Stimulated activated CD4-positive, alpha-beta T cell treated with anti-CD3 and anti-CD28 coated beads, TNF-alpha, amount 100 ng/mL, for 48 hours (primary cell): ENCODE measurements at regions not wholly inside any gene's neighbourhood (a gene's known extent, or its start where the extent isn't known, plus 50 kb on each side); places are given as distances from the start of the nearest gene placed in this dataset.

Experiments
- DNase-seq, 3 donors: peaks; one replicate each; pipeline ENCODE4 v3.0.0-alpha.2; 2020; ENCODE audit warnings: low read depth in 3 of 3

DNA sequence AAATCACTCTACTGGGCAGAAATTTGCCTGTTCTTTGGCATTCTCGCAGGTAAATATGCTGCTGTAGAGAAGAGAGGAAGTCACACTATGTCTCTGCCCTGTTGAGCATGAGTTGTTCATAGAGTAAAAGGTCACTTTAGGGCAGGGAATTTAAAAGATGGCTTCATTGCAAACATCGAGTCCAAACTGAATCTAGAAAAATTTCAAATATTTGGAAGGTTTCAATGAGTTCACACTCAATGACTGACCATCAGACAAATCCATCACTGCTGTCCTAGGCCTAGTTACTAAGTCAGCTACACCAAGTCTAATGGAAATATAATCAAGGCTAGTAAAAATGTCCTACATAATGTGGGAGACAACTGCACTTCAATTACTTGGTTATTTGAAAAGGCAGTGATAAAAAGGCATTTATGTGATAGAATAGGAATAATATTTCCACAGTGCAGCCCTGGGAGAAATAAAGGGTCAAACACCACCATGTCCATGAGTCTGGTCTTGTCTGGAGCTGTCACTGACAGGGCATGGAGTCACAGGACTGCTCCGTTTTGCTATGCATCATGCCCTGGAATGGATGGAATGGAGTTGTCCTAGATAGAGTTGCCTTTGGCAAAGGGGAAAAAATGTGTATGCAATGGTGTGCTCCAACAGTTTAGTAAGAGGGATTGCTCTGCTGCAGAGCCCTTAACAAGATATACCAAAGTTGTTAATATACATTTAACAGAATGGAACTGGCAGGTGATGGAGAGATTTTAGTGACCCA lies 218.5 kb upstream of the DAPK1 start:
- DNase-seq = no peak

DNA sequence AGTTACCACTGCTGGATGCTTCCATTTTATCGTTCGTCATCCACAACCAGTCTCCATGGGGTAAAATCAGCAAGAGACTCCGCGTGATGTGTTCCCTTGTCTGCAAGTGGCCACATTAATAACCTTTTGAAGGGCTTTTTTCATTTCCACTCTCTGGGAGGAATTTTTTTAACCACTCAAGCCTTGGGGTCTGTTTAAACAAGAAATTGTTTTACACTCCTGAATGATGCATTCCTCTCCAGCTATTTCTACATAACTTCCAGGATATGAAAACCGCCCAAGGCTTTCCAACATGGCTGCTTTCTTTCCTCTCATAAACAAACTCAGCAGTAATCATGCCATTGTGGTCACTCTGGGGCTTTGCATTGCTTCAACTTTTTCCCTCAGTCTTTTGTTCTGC lies 217.2 kb upstream of the DAPK1 start:
- no peak for DNase-seq

DNA sequence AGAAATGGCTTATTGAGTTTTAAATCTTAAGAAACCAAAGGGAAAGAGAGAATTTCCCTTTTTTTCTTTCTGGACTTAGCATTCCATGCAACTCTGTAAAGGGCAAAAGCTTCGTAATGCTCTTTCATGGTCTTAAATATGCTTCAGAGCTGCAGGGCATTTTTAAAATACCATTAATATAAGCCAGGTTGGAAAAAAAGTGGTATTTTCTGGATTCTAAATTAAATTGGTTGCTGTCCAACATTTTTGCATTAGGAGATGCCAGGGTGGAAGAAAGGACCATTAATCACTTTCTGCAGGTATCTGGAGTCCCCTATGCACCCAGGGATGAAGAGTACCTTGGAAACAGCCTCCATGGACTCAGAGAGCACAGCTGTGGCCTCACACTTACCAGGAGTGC lies 215.1 kb upstream of the DAPK1 start:
- DNase-seq = no peak

DNA sequence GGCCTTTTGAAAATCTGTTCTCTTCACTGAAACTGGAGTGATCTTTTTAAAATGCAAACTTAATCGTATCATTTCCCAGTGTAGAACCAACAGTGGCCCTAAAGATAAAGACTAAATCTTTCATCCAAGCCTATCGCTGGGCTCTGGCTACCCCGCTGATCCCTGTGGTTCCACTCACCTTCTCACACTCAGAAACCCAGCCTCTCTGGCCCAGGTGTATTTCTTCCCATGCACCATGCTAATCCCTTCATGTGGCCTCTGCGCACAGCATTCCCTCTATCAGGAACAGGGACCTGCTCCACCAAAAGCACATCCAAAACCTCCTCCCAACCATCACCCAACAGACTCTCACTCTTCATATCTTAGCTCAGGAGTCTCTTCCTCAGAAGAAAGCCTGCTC lies 214.1 kb upstream of the DAPK1 start:
- DNase-seq = no peak

DNA sequence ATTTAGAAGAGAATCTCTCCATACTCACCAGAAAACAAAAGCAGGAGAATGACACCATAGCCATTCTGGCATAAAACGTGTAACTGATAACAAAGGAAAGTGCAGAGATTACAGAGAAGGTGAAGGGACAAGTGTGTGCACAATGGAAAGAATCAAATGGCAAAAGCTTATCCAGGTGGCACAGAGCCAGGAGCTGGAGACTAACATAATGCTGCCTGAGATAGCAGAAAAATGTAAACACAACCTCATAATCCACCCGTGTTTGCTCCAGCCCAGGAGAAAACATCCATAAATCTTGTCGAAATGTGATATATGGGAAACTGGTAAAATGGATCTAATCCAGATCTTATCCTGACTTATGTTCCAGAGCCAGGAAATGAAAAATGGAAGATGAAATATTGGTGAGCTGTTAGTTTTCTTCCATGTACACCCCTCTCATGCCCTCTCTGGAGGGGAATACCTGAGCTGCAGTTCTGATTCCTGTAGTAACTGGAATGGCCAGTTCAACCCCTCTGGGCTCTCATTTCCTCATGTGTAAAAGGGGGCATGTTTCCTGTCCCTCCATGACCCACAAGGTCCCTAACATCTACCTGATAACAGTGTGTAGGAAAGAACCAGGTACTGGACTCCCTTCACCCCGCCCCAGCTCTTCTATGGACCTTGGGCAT lies 212.3 kb upstream of the DAPK1 start:
- DNase-seq = no peak

DNA sequence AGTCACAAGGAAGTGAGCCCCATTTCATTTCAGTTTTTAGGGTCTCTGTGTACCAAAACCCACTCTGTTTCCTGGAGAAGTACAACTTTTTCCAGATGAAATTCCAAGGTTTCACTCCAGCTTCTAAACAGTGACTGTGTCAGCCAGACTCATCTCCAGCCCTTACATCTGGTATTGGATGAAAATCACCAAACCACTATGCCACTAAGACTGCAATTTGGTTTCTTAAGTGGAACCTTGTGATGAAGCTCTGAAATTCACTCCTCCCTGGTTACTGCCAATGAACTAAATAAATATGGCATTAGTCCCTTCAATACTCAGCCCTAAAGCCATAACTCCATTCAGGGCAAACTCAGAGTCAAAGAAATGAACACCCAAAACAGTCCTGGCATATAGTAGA lies 211.2 kb upstream of the DAPK1 start:
- no peak for DNase-seq

DNA sequence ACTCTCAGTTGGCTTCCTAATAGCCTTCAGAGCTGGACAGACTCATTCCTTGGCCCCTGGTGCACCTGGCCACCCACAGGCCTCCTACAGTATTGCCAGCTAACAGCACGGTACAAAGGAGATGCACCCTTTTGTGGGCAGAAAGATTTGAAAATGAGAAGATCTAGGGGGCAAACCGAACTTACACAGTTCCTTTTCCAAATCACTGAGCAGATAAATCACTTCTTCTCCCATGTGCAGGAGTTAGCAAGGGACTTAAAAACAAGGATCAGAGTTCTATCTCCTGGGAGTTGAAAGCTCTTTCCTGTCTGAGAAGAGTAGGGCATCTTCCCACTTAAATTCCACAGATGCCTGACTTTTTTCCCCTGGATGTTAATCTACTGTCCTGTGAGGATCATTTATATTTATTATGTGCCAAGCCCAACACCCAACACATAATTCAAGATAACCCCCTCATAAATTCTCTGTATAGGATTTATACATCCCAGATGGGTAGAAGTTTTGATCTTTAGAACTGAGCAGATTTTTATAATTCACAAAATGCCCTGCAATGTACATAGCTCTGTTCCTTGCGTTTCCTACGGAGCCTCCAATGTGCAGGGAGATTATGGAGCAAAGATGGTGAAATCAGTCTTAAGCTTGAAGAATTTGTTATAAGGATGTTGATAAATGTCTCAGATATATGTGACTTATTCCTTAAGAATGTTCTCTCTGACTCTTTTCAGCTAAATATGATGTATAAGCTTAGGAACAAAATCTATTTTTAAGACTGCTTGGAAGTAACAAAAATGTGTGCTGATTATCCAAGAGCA lies 207.2 kb upstream of the DAPK1 start:
- DNase-seq = no peak

DNA sequence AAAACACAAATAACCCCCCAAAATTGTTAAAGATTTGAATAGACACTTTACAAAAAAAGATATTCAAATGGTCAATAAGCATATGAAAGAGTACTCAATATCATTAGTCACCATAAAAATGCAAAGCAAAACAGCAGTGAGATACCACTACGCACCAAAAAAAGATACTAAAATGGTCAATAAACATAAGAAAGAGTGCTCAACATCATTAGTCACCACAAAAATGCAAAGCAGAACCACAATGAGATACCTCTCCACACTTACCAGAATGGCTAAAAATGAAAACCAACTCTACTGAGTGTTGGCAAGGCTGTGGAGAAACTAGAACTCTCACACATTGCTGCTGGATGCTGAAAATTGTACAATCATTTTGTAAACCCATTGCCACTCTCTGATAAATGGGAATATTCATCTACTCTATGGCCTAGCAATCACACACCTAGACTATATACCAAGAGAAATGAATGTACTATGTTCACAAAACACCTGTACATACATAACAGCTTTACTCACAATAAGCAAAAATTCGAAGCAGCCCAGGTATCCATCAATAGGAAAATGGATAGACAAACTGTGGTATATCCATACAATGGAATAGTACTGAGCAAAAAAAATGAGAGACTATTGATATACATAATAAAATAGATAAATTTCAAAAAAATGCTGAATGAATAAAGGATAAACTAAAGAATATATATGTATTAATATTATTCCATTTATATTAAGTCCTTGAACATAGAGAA lies 205.0 kb upstream of the DAPK1 start:
- no peak for DNase-seq

DNA sequence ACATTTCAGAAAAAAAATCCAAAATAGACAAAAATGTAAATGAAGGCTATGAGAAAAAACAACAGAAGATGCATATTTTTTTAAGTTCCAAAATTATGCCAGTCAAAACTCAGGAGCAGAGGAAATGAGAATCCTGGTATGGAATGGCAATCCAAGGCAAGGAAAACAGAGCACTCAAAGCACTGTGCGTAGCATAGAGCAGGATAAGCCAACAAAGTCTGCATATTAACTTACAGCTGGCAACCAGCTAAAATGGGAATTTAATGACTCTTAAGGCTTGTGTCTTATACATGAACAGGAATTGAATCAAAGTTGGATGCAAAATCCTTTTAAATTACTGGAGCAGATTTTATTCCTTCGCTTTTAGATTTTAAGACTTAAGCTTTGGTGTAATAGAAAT lies 203.5 kb upstream of the DAPK1 start:
- no peak for DNase-seq

DNA sequence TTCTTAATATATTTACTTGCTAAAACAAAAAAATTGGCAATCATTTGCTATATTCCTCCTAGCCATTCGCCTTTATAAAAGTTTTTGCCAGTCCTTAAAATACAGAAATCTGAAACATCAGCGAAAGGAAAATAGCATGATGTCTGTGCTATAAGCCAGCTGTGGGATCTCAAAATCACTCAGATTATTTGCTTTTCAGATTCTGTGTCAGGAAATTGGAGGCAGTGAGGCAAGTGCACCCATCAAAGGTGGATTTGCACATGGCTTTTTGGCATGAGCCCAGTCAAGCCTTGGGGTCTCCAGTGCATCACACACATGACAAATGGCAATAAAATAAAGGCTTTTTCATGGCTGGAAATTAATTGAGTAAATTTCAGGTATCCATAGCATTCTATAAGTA lies 196.8 kb upstream of the DAPK1 start:
- no peak for DNase-seq

DNA sequence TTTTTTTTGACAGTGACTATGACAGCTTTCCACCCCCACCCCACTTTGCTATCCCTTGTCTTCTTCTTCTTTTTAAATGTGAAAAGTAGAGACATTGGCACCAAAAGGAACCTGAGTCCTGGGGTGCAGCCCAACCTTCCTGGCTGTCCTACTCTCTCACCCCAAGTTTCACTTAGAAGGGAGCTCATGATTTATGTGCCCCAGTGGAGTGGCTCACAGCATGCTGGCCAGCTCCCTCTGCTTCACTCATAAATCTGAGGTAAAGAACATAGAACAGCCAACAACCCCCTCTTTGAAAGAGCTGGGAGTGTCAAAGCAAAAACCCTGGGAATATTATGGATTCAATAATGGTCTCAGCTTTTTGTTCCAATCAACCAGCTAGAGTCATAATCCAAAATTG lies 196.3 kb upstream of the DAPK1 start:
- no peak for DNase-seq

DNA sequence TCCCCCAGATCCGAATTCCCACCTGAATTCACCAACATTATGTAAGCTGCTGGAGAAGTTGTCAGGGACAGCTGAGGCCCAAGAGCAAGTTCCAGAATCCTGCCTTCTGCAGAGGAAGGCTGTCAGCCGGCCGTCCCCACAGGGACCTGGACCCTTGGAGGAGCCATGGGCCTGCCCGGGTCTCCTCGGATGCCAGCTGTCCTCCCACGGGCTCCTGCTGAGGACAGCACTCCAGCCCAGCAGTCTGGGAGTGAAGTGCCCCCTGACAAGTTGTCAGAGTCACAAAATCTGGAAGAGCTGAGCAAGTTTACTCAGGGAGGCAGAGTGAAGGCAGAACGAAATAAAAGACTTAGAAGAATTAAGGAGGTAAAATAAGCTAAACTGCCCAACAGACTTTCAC lies 192.5 kb upstream of the DAPK1 start:
- no peak for DNase-seq

DNA sequence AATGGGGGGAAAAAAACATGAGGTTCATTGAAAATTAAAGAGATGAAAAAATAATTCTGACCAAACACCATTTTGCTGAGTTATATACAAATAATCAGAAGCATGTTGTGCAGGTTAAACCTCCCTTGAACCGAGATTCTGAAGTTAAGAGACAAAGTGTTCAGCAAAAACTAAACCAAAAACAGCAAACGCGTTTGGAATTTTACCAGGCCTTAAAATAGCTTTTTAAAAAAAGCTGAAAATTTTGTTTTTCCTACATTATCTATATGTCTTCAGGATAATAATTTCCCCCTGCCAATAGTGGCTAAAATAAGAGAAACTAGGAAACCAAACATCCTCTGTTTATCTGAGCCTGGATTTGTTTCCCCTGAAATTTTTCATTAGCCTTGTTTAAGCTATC lies 191.7 kb upstream of the DAPK1 start:
- DNase-seq = no peak

DNA sequence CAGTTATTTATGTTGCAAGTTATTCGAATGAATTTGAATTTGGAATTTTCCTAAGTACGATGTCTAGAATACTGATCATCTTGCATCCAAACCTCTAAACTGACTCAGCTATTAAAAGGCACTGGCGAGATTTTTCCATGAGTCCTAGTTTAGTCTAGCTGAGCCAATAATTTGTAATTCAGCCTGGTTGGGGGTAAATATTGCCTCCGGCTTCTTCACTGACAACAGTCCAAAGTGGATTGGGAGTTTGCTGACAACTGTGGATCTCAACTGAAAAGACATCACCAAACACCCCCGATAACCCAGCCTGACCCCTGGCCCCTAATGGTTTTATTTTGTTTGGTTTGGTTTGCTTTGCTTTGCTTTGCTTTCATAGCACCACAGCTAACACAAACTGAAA lies 189.8 kb upstream of the DAPK1 start:
- no peak for DNase-seq

DNA sequence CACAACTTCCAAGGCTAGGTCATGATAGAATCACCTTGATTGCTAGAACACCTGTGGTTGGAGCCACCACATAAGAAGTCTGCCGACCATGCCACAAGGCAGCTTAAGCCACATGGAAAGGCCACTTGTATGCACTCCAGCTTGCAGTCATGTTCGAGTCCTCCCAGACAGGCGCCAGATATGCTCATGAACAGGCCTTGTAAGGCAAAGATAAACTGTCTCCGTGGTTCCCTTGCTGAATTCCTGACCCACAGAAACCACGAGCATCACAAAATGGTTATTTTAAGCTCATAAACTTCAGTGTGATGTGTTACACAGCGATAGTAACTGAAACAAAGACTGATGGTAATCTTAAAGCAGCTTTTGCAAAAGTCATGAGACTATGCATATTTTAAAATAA lies 188.4 kb upstream of the DAPK1 start:
- DNase-seq = no peak

DNA sequence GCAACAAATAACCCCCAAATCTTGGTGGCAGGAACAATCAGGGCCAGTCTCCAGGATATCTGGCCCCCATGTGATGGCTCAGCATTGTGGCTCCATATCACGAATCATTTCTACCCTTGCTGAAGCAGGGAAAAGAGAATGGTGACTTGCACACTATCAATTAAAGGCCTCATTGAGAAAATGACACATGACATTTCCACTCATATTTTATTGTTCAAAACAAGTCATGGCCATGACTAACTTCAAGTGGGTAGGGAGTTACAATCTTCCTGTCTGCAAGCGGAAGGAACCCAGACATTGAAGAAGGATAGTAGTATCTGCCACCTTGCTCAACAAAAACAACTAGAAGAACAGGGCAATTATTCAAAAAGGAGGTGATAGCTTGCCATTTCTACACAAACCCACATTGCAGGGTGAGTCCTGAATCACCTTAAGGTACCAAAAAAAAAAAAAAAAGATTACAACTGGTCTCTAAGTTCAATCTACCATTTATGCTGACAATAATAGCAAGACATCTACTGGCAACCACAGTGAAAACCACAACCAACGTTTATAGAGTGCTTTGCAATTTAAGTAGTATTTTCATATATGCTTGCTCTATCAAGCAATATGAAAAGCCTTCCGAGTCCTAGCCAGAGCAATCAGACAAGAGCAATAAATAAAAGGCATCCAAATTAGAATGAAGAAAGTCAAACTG lies 186.7 kb upstream of the DAPK1 start:
- DNase-seq = no peak

DNA sequence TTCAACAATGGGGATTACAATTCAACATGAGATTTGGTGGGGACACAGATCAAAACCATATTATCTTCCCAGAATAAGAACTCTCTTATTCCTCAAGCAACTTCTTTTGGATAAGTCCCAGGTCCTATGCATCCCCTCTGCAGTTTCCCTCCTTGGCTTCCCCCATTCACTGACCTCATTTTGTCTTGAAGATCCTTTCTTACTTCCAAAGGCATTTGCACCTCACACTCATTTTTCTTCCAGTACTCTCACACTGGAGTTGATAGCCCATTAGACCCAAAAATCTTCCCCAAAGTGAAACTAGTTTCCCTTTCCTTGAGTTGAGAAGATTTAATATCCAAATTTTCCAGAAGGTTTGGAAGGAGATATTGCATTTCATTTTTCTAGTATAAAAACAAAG lies 178.0 kb upstream of the DAPK1 start:
- no peak for DNase-seq

DNA sequence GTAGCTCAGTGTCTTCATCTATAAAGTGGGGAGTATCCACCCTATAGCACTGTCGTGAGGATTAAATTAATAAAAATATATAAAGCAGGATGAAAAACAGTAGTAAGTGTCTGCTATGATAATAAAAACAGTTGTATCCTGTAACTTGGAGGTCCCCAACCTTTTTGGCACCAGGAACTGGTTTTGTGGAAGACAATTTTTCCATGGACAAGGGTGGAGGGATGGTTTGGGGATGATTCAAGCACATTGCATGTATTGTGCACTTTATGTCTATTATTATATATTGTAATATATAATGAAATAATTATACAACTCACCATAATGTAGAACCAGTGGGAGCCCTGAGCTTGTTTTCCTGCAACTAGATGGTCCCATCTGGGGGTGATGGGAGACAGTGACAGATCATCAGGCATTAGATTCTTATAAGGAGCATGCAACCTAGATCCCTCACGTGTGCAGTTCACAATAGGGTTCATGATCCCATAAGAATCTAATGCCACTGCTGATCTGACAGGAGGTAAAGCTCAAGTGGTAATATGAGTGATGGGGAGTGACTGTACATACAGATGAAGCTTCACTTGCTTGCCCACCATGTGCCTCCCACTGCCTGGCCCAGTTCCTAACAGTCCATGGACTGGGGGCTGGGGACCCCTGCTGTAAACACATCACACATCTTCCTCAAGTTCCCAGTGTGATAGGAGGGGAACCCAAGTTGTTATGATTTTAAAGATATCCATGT lies 177.4 kb upstream of the DAPK1 start:
- DNase-seq = no peak

DNA sequence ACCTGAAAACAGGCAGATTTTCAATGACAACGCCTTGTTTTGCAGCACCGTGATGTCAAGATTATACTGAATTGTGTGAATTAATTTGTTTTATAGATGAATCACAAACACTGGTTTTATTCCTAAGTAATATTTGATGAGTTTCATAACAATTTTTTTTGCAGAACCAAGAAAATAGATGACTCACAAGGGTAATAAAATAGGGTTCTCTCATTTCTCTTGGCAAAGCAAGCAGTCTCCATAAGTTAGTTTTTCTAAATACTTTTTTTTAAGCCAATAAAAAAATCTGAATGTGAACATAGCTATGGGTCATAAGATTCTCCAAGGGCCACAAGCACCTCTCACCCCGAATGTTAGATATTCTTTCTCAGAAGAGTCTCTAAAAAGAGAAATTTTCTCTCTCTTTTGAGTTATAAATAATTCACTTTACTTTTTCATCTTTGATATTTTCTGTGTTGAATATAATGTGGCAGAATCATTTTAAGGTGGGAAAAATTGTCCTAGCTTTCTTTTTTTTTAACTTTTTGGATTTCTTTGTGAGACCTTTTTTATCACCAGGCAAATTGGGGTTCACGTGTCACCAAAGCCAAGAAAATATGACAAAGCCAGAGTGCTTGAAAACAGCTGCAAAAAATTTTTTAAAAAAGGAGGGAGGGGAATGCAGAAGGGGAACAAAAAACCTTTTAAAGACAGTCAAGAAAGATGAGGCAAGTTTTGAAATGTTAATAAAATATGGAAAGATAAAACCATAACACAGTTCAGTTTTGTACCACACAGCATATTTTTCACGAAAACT lies 174.6 kb upstream of the DAPK1 start:
- DNase-seq = no peak

DNA sequence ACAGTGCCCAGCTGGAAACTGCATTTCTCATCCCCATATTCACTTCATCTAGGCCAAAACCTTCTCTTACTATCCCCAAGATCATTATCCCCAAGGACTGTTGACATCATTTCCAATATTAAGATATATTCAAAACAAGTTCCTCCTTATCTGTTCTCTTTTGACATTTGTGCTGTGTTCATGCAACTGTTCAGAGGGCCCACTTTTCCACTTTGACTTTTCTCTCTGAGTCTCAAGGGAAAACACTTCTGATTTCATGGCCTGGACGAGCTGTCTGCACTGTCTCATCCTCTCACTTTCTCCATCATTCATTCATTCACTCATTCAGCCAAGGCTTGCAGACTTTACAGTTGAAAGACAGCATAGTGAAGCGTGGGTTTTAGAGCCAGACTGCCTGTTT lies 173.7 kb upstream of the DAPK1 start:
- no peak for DNase-seq
